Ovary (tissue), 7 donors: ENCODE measurements at regions not wholly inside any gene's neighbourhood (a gene's known extent, or its start where the extent isn't known, plus 50 kb on each side); places are given as distances from the start of the nearest gene placed in this dataset.

ENCODE experiments used
- DNase-seq, 5 donors: peaks; one replicate each; pipeline ENCODE4 v3.0.0-alpha.2; 2019 to 2020
- H3K27ac ChIP-seq, 2 donors: fragments of 200-600 bp; one replicate each; pipeline versions ENCODE4 v1.5.1 to v1.8.0; 2019 to 2022
- H3K27me3 ChIP-seq: fragments of 200-600 bp; one replicate; pipeline ENCODE4 v1.8.0; 2022
- H3K36me3 ChIP-seq: fragments of 200-600 bp; sonication (generic); one replicate; pipeline ENCODE4 v1.5.1; 2019
- H3K4me1 ChIP-seq: one replicate; pipeline ENCODE4 v1.8.1; 2013; ENCODE audit warnings: mild to moderate bottlenecking, moderate library complexity; ENCODE audit not compliant: insufficient read depth
- H3K4me3 ChIP-seq: fragments of 200-600 bp; sonication (generic); one replicate; pipeline ENCODE4 v1.5.1; 2017
- H3K9me3 ChIP-seq, 2 donors: fragments of 200-600 bp in 1 of 2; sonication (generic) in 1 of 2; one replicate each; pipeline versions ENCODE4 v1.5.1 to v1.8.1; 2013 to 2019; ENCODE audit warnings: mild to moderate bottlenecking in 1 of 2, moderate library complexity in 1 of 2
- CTCF ChIP-seq, 3 donors: fragments of 450-650 bp in 2 of 3; fragments of 200-600 bp in 1 of 3; IDR thresholded peaks; one replicate each; pipeline versions ENCODE4 v1.5.1 to v1.8.0; 2016 to 2022; ENCODE audit warnings: antibody characterized with exemption in 3 of 3, mild to moderate bottlenecking in 1 of 3
- EP300 ChIP-seq: sonication (generic); formaldehyde crosslinking; IDR thresholded peaks from one replicate; pipeline ENCODE4 v1.6.1; 2017; ENCODE audit warnings: antibody characterized with exemption
- POLR2A ChIP-seq: fragments of 450-650 bp; IDR thresholded peaks from one replicate; pipeline ENCODE4 v1.6.1; 2017; ENCODE audit warnings: antibody characterized with exemption, mild to moderate bottlenecking, moderate library complexity
- WGBS, 3 donors: extraction: QIAGEN DNeasy Blood & Tissue Kit in 1 of 3; methylation state at CpG; one replicate each; pipeline versions ENCODE4 v1.1.5 to v1.1.7; 2013 to 2017; 5-methylcytosine and 5-hydroxymethylcytosine counted together
- intact Hi-C, 4 donors: fragments of 100-400 bp; cut with DNase I; formaldehyde crosslinking; loops; one replicate each; pipeline versions ENCODE4 v1.11.0 to v1.15.1; 2022 to 2023
- donor health status: DM: no; HTN: no; CAD: no; lungs with moderate emphysema.
- donor health status: DM: no; HTN: no; CAD: no.
- donor health status: Bipolar disorder and iron deficiency.
- donor health status: DM: no; HTN: no; CAD: no.
- donor health status: DM: yes; HTN: yes; CAD: no.

- no peaks in the 10 kb centered on the region for H3K4me1 ChIP-seq
- H3K4me3 ChIP-seq = no peak overlapping the region
- H3K27me3 ChIP-seq = no peaks in the 10 kb centered on the region
- TF ChIP-seq EP300 = no peak
- TF ChIP-seq POLR2A = no peak
- no peak for TF ChIP-seq CTCF (IDR thresholded peaks at IDR 0.05)
- DNase-seq = no peak
- H3K27ac ChIP-seq = no peak overlapping the region
- no peaks in the 10 kb centered on the region for H3K9me3 ChIP-seq
- intact Hi-C loops = no loop called here
- H3K36me3 ChIP-seq = no peaks in the 10 kb centered on the region
These were observed 2052.9 kb downstream of the ARAP2 start for GRCh38 chr4:34191443-34191842.

- Histone ChIP-seq H3K27me3 (no peaks in the 10 kb centered on the region), H3K27ac (no peak overlapping the region), H3K9me3 (no peaks in the 10 kb centered on the region), H3K4me3 (no peak overlapping the region), H3K4me1 (no peaks in the 10 kb centered on the region), H3K36me3 (no peaks in the 10 kb centered on the region)
- TF ChIP-seq EP300 (no peak), POLR2A (no peak), CTCF (IDR thresholded peaks at IDR 0.05) (no peak)
- intact Hi-C loops = no loop called here
- no peak for DNase-seq
- 28 to 51% (median 32%) methylated on average over 5 of the region's 5 CpGs for WGBS, 3 donors
These were observed 2050.7 kb downstream of the ARAP2 start for GRCh38 chr4:34193451-34194154.

GRCh38 chr4:34194585-34194984, 2049.7 kb downstream of the ARAP2 start:
- no peaks in the 10 kb centered on the region for H3K9me3 ChIP-seq
- TF ChIP-seq POLR2A (no peak), CTCF (IDR thresholded peaks at IDR 0.05) (no peak), EP300 (no peak)
- no peaks in the 10 kb centered on the region for H3K36me3 ChIP-seq
- no peak overlapping the region for H3K4me3 ChIP-seq
- H3K27me3 ChIP-seq = no peaks in the 10 kb centered on the region
- H3K4me1 ChIP-seq = no peaks in the 10 kb centered on the region
- DNase-seq = no peak
- no peak overlapping the region for H3K27ac ChIP-seq
- 77 to 91% (median 80%) methylated on average over 2 of the region's 2 CpGs for WGBS, 3 donors
- intact Hi-C loops = no loop called here

- Histone ChIP-seq H3K27me3 (no peaks in the 10 kb centered on the region), H3K9me3 (no peaks in the 10 kb centered on the region), H3K27ac (no peak overlapping the region), H3K4me1 (no peaks in the 10 kb centered on the region), H3K4me3 (no peak overlapping the region), H3K36me3 (no peaks in the 10 kb centered on the region)
- no peak for DNase-seq
- intact Hi-C loops = no loop called here
- WGBS, 3 donors = 76 to 84% (median 80%) methylated on average over 2 of the region's 2 CpGs
- no peak for TF ChIP-seq EP300
- no peak for TF ChIP-seq CTCF (IDR thresholded peaks at IDR 0.05)
- no peak for TF ChIP-seq POLR2A
These were observed 2047.9 kb downstream of the ARAP2 start for GRCh38 chr4:34196375-34196774.
